ENCODE measurements at regions not wholly inside any gene's neighbourhood (a gene's known extent, or its start where the extent isn't known, plus 50 kb on each side); places are given as distances from the start of the nearest gene placed in this dataset.
A peak's percentile ranks its signal among the peaks of the same experiment; 100 is the strongest.
"Not testable (repeated sequence)": the region's sequence is repeated elsewhere in the genome, so short reads cannot be mapped to it uniquely, and the experiment has no call there.

DNA sequence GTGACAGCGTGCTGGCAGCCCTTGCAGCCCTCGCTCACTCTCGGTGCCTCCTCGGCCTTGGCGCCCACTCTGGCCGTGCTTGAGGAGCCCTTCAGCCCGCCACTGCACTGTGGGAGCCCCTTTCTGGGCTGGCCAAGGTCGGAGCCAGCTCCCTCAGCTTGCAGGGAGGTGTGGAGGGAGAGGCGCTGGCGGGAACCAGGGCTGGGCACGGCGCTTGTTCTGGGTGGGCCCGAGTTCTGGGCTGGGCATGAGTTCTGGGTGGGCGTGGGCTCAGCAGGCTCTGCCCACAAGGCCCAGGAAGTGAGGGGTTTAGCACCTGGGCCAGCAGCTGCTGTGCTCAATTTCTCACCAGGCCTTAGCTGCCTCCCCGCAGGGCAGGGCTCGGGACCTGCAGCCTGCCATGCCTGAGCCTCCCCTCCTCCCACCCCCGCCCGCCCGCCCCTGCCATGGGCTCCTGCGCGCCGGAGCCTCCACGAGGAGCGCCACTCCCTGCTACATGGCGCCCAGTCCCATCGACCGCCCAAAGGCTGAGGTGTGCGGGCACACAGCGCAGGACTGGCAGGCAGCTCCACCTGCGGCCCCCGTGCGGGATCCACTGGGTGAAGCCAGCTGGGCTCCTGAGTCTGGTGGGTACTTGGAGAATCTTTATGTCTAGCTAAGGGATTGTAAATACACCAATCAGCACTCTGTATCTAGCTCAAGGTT, 169.7 kb downstream of the DEPDC1B start:
- H3K9me3 ChIP-seq (ENCODE audit: control insufficient read depth in 1 of 2, low read length in 2 of 2); H3K4me1 ChIP-seq (ENCODE audit: control insufficient read depth in 1 of 2, insufficient read depth in 2 of 2, low read length in 2 of 2); H3K4me3 ChIP-seq (ENCODE audit: low read depth in 1 of 2, low read length in 2 of 2); H3K36me3 ChIP-seq (ENCODE audit: control insufficient read depth in 1 of 2, insufficient read depth in 2 of 2, low read length in 2 of 2); H3K27ac ChIP-seq (ENCODE audit: low read length); H3K27me3 ChIP-seq (ENCODE audit: low read depth, low read length): not testable (repeated sequence)

DNA sequence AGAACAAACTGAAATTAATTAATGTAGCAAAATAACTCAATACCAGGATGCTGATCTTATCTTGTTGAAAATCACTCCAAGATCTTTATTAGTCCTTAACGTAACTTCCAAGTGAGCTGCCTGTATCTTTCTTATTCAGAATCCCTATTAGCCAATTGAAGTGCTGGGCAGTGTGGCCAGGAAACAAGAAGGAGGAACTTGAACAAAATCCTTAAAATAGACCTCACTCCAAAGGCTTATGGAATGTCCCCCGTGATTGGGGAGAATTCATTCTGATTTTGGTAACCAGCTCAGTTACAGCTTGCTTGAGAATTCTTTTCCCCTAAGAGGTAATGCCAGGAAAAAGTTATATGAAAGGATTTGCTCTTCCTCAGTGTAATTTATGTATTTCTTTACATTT, 171.0 kb downstream of the DEPDC1B start:
- Histone ChIP-seq H3K4me3 (ENCODE audit: low read depth in 1 of 2, low read length in 2 of 2) (no peak overlapping the region), H3K36me3 (ENCODE audit: control insufficient read depth in 1 of 2, insufficient read depth in 2 of 2, low read length in 2 of 2) (no peaks in the 10 kb centered on the region), H3K4me1 (ENCODE audit: control insufficient read depth in 1 of 2, insufficient read depth in 2 of 2, low read length in 2 of 2) (peaks cover 0 to 5% of the 10 kb centered on the region in 2 donors), H3K27me3 (ENCODE audit: low read depth, low read length) (no peaks in the 10 kb centered on the region), H3K27ac (ENCODE audit: low read length) (peak overlapping the region; percentile 36), H3K9me3 (ENCODE audit: control insufficient read depth in 1 of 2, low read length in 2 of 2) (no peaks in the 10 kb centered on the region)

DNA sequence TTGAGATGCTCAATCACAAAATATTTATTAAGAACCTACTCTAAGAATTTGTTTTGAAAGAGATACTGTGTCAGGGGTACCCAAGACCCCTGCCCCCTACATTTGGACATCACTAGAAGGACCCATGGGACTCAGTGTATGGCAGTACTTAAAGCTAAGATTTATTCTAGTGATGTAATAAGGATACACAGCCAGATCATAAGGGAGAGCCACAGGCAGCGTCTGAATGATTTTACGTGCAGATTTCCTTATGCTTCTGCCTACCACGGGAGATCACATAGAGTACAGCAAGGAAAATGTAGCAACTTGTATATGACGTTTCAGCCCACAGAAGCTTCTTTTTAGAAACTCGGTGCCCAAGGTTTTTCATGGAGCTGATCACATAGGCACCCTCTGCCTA, 172.9 kb downstream of the DEPDC1B start:
- Histone ChIP-seq H3K9me3 (ENCODE audit: control insufficient read depth in 1 of 2, low read length in 2 of 2) (no peaks in the 10 kb centered on the region), H3K27ac (ENCODE audit: low read length) (peak overlapping the region; percentile 0), H3K36me3 (ENCODE audit: control insufficient read depth in 1 of 2, insufficient read depth in 2 of 2, low read length in 2 of 2) (no peaks in the 10 kb centered on the region), H3K27me3 (ENCODE audit: low read depth, low read length) (no peaks in the 10 kb centered on the region), H3K4me1 (ENCODE audit: control insufficient read depth in 1 of 2, insufficient read depth in 2 of 2, low read length in 2 of 2) (peaks cover 5 to 8% of the 10 kb centered on the region in 2 donors), H3K4me3 (ENCODE audit: low read depth in 1 of 2, low read length in 2 of 2) (no peak overlapping the region)

DNA sequence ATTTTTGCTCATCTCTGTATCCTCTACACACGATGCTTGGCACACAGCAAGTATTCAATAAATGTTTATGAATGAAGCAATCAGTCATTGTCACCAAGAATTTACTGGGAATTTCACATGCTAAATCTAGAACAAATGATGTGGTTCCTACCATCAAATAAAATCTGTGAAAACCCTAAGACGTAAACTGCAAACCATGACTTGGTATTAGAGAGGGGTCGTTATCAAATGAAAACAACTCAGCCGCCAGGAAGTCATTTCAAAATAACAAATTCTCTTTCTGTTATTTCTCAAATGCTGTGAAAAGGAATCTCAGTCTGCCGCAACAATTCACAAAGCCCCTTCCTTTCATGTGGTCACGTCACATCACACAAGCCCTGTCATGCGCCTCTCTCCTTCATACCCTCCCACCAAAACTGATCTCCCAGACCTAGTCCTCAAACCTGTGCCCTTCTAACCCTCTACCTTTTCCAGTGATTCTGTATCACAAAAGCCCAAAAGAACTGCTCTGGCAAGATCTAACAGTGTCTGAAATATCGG, 173.6 kb downstream of the DEPDC1B start:
- Histone ChIP-seq H3K27ac (ENCODE audit: low read length) (no peak overlapping the region), H3K4me3 (ENCODE audit: low read depth in 1 of 2, low read length in 2 of 2) (no peak overlapping the region), H3K9me3 (ENCODE audit: control insufficient read depth in 1 of 2, low read length in 2 of 2) (no peaks in the 10 kb centered on the region), H3K36me3 (ENCODE audit: control insufficient read depth in 1 of 2, insufficient read depth in 2 of 2, low read length in 2 of 2) (no peaks in the 10 kb centered on the region), H3K27me3 (ENCODE audit: low read depth, low read length) (no peaks in the 10 kb centered on the region), H3K4me1 (ENCODE audit: control insufficient read depth in 1 of 2, insufficient read depth in 2 of 2, low read length in 2 of 2) (peaks cover 5 to 14% of the 10 kb centered on the region in 2 donors)

DNA sequence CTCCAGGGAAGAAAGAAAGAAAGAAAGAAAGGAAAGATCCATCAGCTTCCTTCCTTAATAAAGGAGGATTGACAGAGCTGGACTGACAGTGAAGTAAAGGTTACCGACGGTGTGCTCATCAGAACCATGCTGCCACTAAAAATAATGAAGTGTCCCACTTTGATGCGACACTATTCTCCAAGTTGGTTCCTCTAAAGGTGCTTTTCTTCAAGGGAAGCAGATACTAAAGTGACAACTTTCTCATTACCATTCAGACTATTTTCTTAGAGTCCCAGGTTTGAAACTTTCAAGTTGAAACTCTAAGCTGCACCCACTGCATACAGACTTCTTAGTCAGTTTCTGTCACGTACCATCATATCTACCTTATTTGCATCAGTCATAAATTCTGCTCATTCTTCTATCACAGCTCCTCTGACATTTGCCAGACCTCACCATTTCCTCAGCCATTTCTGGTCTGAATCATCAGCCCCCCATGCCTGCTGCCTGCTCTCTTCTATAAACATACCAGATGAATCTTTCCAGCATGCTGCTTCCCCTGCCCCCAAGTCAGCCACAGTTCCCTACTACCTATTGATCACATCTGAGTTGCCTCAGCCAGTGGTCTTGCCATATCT, 177.6 kb downstream of the DEPDC1B start:
- H3K36me3 ChIP-seq (ENCODE audit: control insufficient read depth in 1 of 2, insufficient read depth in 2 of 2, low read length in 2 of 2): no peaks in the 10 kb centered on the region
- H3K4me1 ChIP-seq (ENCODE audit: control insufficient read depth in 1 of 2, insufficient read depth in 2 of 2, low read length in 2 of 2): peaks cover 15 to 22% of the 10 kb centered on the region in 2 donors
- H3K27me3 ChIP-seq (ENCODE audit: low read depth, low read length): no peaks in the 10 kb centered on the region
- H3K9me3 ChIP-seq (ENCODE audit: control insufficient read depth in 1 of 2, low read length in 2 of 2): no peaks in the 10 kb centered on the region
- peak overlapping the region in 1 of 2 donors; percentile 26 for H3K4me3 ChIP-seq (ENCODE audit: low read depth in 1 of 2, low read length in 2 of 2)
- peak overlapping the region; percentile 76 for H3K27ac ChIP-seq (ENCODE audit: low read length)

DNA sequence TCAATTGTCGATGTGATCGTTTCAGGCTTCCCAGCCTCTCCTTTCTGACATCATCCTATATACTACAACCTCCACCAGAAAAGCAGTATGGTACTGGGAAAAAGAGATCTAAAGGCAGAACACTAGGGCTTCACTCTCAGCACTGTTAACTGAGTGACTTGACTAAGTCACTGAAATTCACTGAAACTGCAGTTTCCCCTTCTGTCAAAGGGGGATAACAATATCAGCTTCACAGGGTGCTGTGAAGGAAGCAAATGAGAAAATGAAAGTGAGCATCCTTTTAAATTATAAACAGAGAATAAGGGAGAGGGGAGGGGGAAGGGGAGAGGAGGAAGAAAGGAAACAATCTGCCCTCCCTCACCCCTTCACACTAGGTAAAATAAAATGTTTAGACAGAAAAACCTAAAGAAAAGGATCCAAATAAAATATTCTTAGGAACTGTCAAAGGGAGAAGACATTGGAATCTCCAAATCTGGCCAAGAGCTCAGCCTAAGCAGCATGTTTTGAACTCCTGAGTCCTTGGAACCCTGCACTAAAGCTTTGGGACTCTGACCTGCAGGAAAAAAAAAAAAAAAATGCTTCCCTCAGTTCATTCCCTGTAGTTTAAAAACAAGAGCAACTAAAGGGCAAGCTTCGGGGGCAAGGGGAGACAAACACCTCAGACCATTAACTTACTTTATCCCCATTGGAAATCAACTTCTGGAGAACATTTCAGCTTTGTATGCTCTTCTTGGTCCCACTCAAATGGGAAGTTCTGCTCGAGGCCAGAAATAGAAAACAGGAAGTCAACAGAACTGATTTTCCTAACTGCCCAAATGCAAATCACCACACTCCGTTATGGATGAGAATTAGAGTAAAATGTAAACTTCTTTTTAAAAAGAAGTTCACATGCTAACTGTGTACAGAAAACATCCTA, 178.3 kb downstream of the DEPDC1B start:
- H3K9me3 ChIP-seq (ENCODE audit: control insufficient read depth in 1 of 2, low read length in 2 of 2): no peaks in the 10 kb centered on the region

DNA sequence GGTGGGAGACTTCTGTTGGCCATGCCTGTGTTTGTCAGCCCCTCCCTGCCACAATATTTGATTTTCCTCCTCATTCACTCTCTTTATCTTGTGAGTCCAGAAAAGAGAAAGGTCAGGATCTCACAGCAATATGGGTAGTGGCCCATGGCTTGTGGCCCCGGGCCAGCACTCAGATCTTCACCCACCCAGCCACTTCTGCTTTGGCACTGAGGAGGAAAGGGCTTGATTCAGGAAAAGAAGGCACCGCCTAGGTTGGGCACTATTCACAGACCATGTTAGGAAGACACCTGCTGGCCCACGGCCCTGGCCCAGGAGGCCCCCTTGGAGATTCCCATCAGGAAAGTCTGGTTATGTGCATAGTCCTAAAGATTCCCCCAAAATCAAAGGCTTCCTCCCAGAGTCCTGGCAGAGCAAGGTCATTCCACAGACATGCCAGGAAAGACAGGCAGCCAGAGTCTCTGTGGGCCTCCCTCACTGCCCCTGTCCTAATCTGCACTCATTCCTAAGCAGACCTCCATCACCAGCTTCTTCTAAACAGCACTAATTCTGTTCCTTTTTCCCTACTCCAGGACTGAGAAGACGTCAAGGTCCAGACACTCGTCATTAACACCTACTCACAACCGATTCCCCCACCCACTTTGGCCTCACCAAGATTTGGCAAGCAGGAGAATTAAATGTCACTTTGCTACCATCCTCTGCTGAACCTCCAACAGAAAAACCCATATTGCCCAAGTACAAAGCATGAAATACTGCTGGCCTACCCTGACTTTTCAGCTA, 179.3 kb downstream of the DEPDC1B start:
- Histone ChIP-seq H3K4me1 (ENCODE audit: control insufficient read depth in 1 of 2, insufficient read depth in 2 of 2, low read length in 2 of 2) (peaks cover 15 to 22% of the 10 kb centered on the region in 2 donors), H3K36me3 (ENCODE audit: control insufficient read depth in 1 of 2, insufficient read depth in 2 of 2, low read length in 2 of 2) (no peaks in the 10 kb centered on the region), H3K27me3 (ENCODE audit: low read depth, low read length) (no peaks in the 10 kb centered on the region), H3K27ac (ENCODE audit: low read length) (peak overlapping the region; percentile 76), H3K9me3 (ENCODE audit: control insufficient read depth in 1 of 2, low read length in 2 of 2) (no peaks in the 10 kb centered on the region), H3K4me3 (ENCODE audit: low read depth in 1 of 2, low read length in 2 of 2) (no peak overlapping the region)

More for the DNA sequence above, 178.3 kb downstream of the DEPDC1B start:
- Histone ChIP-seq H3K36me3 (ENCODE audit: control insufficient read depth in 1 of 2, insufficient read depth in 2 of 2, low read length in 2 of 2) (no peaks in the 10 kb centered on the region), H3K4me1 (ENCODE audit: control insufficient read depth in 1 of 2, insufficient read depth in 2 of 2, low read length in 2 of 2) (peaks cover 15 to 22% of the 10 kb centered on the region in 2 donors), H3K27me3 (ENCODE audit: low read depth, low read length) (no peaks in the 10 kb centered on the region), H3K27ac (ENCODE audit: low read length) (peak overlapping the region; percentile 76), H3K4me3 (ENCODE audit: low read depth in 1 of 2, low read length in 2 of 2) (peak overlapping the region; percentile 3 to 26)

DNA sequence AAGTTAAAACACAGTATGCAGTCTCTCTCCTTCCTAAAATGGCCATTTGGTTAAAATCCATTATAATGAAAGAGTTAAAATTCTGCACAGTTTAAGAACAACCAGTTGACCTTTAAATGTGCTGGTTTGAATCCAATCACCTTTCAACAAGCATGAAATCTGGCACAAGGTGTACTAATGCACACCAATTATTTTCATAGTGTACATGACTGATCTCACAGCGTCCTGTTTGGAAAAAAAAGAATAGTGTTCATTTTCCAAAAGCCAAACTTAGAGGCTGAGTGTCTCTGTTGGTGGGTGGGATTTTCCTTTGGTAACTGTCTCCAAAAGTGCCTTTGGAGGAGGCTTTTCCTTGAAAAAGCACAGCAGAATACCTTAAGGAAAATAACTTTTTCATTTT, 180.6 kb downstream of the DEPDC1B start:
- H3K27ac ChIP-seq (ENCODE audit: low read length): peak overlapping the region; percentile 76
- no peaks in the 10 kb centered on the region for H3K36me3 ChIP-seq (ENCODE audit: control insufficient read depth in 1 of 2, insufficient read depth in 2 of 2, low read length in 2 of 2)
- peaks cover 15 to 22% of the 10 kb centered on the region in 2 donors for H3K4me1 ChIP-seq (ENCODE audit: control insufficient read depth in 1 of 2, insufficient read depth in 2 of 2, low read length in 2 of 2)

DNA sequence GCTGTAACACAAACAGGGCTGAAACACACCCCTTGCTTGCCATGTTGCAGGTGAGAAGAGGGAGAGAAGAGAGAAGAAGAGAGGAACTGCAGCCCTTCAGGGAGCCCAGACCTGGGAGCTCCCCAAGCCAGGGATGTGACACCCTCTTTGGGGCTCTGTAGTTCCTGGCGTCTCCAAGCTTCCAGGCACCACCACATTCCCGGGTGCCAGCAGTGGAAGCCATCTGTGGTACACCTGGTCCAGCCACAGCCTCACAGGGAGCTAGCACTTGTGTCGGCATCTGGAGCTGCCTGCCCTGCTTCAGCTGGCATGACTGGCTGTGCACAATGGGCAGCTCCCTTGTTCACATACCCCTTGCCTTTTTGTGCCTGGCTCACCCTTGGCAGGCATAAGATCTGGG, 182.1 kb downstream of the DEPDC1B start:
- Histone ChIP-seq H3K4me1 (ENCODE audit: control insufficient read depth in 1 of 2, insufficient read depth in 2 of 2, low read length in 2 of 2) (peaks cover 15 to 22% of the 10 kb centered on the region in 2 donors), H3K27me3 (ENCODE audit: low read depth, low read length) (no peaks in the 10 kb centered on the region), H3K4me3 (ENCODE audit: low read depth in 1 of 2, low read length in 2 of 2) (no peak overlapping the region), H3K36me3 (ENCODE audit: control insufficient read depth in 1 of 2, insufficient read depth in 2 of 2, low read length in 2 of 2) (no peaks in the 10 kb centered on the region), H3K27ac (ENCODE audit: low read length) (peak overlapping the region; percentile 76), H3K9me3 (ENCODE audit: control insufficient read depth in 1 of 2, low read length in 2 of 2) (no peaks in the 10 kb centered on the region)

More for the DNA sequence above, 180.6 kb downstream of the DEPDC1B start:
- H3K4me3 ChIP-seq (ENCODE audit: low read depth in 1 of 2, low read length in 2 of 2): peak overlapping the region in 1 of 2 donors; percentile 9
- H3K27me3 ChIP-seq (ENCODE audit: low read depth, low read length): no peaks in the 10 kb centered on the region
- no peaks in the 10 kb centered on the region for H3K9me3 ChIP-seq (ENCODE audit: control insufficient read depth in 1 of 2, low read length in 2 of 2)

DNA sequence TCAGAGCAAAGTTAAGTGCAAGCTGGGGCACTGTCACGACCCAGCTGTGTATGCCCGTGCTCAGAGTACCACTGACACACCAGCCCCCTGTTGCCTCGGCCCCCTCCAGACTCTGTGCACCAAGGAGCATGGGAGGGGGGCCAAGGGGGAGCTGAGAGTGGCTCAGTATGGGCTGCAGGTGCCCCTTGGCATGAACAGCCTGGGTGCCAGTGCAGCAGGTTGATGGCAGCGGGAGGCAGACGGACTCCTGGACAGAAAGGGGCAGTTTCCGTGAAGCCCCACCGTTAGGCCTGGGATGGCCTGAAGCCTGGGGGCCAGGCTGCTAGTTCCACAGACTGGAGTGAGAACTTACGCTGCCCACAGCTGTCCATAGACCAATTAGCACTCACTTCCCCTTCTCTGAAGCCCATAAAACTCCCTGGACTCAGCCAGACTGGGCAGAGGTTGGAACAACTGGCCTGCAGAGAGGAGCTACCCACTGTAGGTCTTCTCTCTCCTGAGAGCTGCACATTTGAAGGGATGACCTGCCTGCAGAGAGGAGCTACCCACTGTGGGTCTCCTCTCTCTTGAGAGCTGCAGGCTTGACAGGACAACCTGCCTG, 182.8 kb downstream of the DEPDC1B start:
- no peaks in the 10 kb centered on the region for H3K36me3 ChIP-seq (ENCODE audit: control insufficient read depth in 1 of 2, insufficient read depth in 2 of 2, low read length in 2 of 2)
- no peak overlapping the region for H3K4me3 ChIP-seq (ENCODE audit: low read depth in 1 of 2, low read length in 2 of 2)
- H3K9me3 ChIP-seq (ENCODE audit: control insufficient read depth in 1 of 2, low read length in 2 of 2): no peaks in the 10 kb centered on the region
- H3K4me1 ChIP-seq (ENCODE audit: control insufficient read depth in 1 of 2, insufficient read depth in 2 of 2, low read length in 2 of 2): peaks cover 9 to 22% of the 10 kb centered on the region in 2 donors
- H3K27me3 ChIP-seq (ENCODE audit: low read depth, low read length): no peaks in the 10 kb centered on the region
- H3K27ac ChIP-seq (ENCODE audit: low read length): no peak overlapping the region

Measured in muscle layer of duodenum (tissue), 2 donors.